ENCODE measurements at regions not wholly inside any gene's neighbourhood (a gene's known extent, or its start where the extent isn't known, plus 50 kb on each side); places are given as distances from the start of the nearest gene placed in this dataset.

DNA sequence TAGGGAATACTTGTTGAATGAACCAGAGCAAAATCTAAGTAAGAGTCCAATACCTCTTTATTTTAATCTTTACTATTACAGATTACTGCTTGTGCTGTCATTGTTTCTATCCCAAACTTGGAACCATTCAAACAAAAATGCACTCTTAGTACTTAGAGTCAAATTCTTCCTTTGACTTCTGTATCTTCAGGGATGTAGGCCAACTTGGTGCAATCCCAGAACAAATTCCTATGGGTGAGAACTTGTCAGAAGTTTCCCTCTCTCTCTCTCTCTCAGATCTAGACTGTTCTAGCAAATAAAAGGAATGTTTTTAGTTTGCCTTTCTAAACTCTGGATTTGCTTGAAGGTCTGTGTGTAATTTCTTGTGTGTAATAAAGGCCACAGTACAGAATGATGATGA is 329.0 kb upstream of the TMTC4 start:
- TF ChIP-seq, protein P1, sequence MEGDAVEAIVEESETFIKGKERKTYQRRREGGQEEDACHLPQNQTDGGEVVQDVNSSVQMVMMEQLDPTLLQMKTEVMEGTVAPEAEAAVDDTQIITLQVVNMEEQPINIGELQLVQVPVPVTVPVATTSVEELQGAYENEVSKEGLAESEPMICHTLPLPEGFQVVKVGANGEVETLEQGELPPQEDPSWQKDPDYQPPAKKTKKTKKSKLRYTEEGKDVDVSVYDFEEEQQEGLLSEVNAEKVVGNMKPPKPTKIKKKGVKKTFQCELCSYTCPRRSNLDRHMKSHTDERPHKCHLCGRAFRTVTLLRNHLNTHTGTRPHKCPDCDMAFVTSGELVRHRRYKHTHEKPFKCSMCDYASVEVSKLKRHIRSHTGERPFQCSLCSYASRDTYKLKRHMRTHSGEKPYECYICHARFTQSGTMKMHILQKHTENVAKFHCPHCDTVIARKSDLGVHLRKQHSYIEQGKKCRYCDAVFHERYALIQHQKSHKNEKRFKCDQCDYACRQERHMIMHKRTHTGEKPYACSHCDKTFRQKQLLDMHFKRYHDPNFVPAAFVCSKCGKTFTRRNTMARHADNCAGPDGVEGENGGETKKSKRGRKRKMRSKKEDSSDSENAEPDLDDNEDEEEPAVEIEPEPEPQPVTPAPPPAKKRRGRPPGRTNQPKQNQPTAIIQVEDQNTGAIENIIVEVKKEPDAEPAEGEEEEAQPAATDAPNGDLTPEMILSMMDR (IDR thresholded peaks at IDR 0.05; ENCODE audit: low read depth, low read length): no peak
- no peak for DNase-seq (ENCODE audit: low read depth in 1 of 2, low spot score in 1 of 2)
- H3K4me3 ChIP-seq: no peak overlapping the region

DNA sequence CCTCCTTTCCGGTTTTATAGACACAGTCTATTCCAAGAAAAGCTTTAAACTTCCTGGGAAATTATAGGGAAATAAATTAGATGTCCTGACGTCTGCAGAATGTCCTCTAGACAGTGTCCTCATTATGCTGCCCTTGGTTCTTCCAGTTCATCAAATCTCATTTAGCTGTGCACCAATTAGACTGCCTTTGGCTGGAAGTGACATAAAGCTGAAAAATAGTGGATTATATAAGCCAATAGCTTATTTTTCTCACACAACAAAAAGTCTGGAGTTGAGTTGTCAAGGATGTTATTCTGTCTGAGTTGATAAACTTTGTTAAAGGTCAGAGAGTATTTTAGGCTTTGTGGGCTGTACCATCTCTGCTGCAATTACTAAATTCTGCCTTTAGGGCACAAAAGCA is 314.8 kb upstream of the TMTC4 start:
- H3K27me3 ChIP-seq: no peaks in the 10 kb centered on the region
- H3K4me3 ChIP-seq: no peak overlapping the region
- H3K9me3 ChIP-seq (ENCODE audit: low read depth): no peaks in the 10 kb centered on the region
- no peak for DNase-seq (ENCODE audit: low read depth in 1 of 2, low spot score in 1 of 2)
- no peaks in the 10 kb centered on the region for H3K4me1 ChIP-seq (ENCODE audit: low read depth)
- no peaks in the 10 kb centered on the region for H3K36me3 ChIP-seq
- TF ChIP-seq, protein P1 (IDR thresholded peaks at IDR 0.05; ENCODE audit: low read depth, low read length): no peak
- H3K27ac ChIP-seq: no peak overlapping the region

More for the DNA sequence above, 329.0 kb upstream of the TMTC4 start:
- Histone ChIP-seq H3K4me1 (ENCODE audit: low read depth) (no peaks in the 10 kb centered on the region), H3K9me3 (ENCODE audit: low read depth) (no peaks in the 10 kb centered on the region), H3K27ac (no peak overlapping the region), H3K27me3 (no peaks in the 10 kb centered on the region), H3K36me3 (no peaks in the 10 kb centered on the region)

DNA sequence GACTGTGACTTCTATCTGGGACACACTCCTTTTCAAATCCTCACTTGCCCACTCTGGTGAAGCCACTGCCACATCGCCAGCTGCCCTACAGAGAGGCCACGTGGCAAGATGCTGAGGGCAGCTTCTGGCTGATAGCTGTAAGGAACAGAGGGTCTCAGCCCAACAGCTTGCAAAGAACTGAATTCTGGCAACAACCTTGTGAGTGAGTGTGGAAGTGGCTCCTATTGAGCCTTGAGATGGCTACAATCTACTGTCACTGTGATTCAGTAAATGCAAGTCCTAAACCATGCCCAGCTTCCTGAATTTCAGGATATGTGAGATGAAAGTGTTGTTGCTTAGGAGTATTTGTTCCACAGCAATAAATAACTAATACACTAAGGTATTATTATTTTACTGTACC is 314.3 kb upstream of the TMTC4 start:
- Histone ChIP-seq H3K4me1 (ENCODE audit: low read depth) (no peaks in the 10 kb centered on the region), H3K4me3 (no peak overlapping the region), H3K36me3 (no peaks in the 10 kb centered on the region), H3K27ac (no peak overlapping the region), H3K9me3 (ENCODE audit: low read depth) (no peaks in the 10 kb centered on the region), H3K27me3 (no peaks in the 10 kb centered on the region)
- TF ChIP-seq, protein P1 (IDR thresholded peaks at IDR 0.05; ENCODE audit: low read depth, low read length): no peak
- no peak for DNase-seq (ENCODE audit: low read depth in 1 of 2, low spot score in 1 of 2)

DNA sequence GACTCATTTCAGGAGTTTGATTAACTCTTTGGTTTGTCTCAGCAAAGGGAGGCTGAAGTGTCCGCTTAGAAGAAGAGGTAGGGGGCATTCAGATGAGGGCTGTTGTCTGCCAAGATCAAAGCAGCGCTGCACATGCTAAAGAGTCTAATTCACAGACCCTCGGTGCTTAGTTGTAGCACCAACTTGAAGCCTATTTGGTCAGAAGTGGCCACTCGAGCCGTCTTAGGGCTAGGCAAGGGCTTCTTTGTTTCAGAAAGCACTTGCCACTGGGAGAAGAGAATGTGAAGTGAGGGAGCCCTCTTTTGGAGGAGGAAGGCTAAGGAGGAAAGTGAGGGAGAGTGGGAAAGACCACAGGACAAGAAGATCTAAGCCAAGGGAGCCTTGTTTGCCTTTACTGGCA is 313.4 kb upstream of the TMTC4 start:
- Histone ChIP-seq H3K4me3 (no peak overlapping the region), H3K9me3 (ENCODE audit: low read depth) (no peaks in the 10 kb centered on the region), H3K4me1 (ENCODE audit: low read depth) (no peaks in the 10 kb centered on the region), H3K27me3 (no peaks in the 10 kb centered on the region), H3K27ac (no peak overlapping the region), H3K36me3 (no peaks in the 10 kb centered on the region)
- TF ChIP-seq, protein P1 (IDR thresholded peaks at IDR 0.05; ENCODE audit: low read depth, low read length): no peak
- DNase-seq (ENCODE audit: low read depth in 1 of 2, low spot score in 1 of 2): peak in 1 of 2 donors; percentile 6

DNA sequence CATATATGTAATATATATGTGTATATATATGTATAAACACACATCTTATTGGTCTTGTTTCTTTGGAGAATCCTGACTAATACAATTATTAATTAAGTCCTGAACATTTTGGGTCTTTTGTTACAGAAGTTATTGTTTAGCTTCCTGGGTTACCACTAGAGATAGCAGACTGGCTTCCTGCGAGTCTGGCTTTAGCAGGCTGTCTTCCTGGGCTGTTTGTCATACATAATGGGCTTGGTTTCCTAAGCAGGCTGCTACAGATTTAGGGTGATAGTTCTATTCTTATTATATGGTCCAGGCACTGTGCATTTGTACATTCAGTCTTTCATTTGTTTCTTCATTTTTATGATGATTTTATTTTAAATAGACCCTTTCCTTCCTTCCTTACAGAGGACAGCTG is 312.0 kb upstream of the TMTC4 start:
- no peaks in the 10 kb centered on the region for H3K9me3 ChIP-seq (ENCODE audit: low read depth)
- DNase-seq (ENCODE audit: low read depth in 1 of 2, low spot score in 1 of 2): no peak
- no peaks in the 10 kb centered on the region for H3K4me1 ChIP-seq (ENCODE audit: low read depth)
- no peak overlapping the region for H3K27ac ChIP-seq
- H3K27me3 ChIP-seq: no peaks in the 10 kb centered on the region
- no peaks in the 10 kb centered on the region for H3K36me3 ChIP-seq
- TF ChIP-seq, protein P1 (IDR thresholded peaks at IDR 0.05; ENCODE audit: low read depth, low read length): no peak
- H3K4me3 ChIP-seq: no peak overlapping the region
